ENCODE measurements at regions not wholly inside any gene's neighbourhood (a gene's known extent, or its start where the extent isn't known, plus 50 kb on each side); places are given as distances from the start of the nearest gene placed in this dataset.

DNA sequence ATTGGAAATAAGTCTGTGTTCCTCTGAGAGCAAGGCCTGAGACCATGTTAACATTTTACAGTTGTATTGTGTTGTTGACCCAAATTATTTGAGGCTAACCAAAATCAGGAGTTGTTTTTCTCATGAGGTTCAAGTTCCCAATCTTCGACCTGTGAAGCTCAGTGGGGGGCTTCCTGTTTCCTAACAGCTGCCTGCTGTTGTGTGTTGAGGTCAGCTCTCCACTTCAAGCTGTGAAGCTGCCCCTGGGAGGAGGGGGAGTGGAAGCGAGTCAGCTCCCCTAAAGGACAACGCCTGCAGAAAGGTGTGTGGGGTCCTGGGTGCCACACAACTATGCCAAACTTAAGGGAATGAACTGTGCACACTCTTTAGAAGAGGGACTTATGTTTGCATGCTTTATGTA is 295.5 kb downstream of the IRX1 start:
- H3K4me3 ChIP-seq (ENCODE audit: control insufficient read depth, low read depth, low read length): no peak overlapping the region
- DNase-seq (ENCODE audit: low read depth): no peak
- TF ChIP-seq, protein P1, sequence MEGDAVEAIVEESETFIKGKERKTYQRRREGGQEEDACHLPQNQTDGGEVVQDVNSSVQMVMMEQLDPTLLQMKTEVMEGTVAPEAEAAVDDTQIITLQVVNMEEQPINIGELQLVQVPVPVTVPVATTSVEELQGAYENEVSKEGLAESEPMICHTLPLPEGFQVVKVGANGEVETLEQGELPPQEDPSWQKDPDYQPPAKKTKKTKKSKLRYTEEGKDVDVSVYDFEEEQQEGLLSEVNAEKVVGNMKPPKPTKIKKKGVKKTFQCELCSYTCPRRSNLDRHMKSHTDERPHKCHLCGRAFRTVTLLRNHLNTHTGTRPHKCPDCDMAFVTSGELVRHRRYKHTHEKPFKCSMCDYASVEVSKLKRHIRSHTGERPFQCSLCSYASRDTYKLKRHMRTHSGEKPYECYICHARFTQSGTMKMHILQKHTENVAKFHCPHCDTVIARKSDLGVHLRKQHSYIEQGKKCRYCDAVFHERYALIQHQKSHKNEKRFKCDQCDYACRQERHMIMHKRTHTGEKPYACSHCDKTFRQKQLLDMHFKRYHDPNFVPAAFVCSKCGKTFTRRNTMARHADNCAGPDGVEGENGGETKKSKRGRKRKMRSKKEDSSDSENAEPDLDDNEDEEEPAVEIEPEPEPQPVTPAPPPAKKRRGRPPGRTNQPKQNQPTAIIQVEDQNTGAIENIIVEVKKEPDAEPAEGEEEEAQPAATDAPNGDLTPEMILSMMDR (conservative IDR thresholded peaks at IDR 0.05; ENCODE audit: control insufficient read depth, insufficient read depth, low read depth, low read length): no peak

DNA sequence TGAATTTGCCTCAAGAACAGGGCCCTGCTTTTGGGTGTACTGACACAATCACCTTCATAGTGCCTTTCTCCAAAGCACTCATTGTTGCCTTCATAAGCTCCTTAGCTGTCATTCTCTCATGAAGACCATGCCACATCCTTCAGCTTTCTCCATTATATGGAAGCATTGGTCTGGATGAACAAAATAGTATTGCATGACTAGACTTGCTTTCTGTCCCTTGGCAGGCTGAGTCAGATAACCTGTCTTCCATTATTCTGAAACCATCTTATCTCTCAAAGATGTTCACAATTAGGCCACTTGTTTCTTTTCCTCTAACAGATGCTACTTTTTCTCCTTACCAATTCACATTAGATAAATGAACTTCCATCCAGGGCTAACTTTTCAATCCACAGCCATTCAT is 297.9 kb downstream of the IRX1 start:
- H3K4me3 ChIP-seq (ENCODE audit: control insufficient read depth, low read depth, low read length): no peak overlapping the region
- no peak for DNase-seq (ENCODE audit: low read depth)
- TF ChIP-seq, protein P1 (conservative IDR thresholded peaks at IDR 0.05; ENCODE audit: control insufficient read depth, insufficient read depth, low read depth, low read length): no peak

DNA sequence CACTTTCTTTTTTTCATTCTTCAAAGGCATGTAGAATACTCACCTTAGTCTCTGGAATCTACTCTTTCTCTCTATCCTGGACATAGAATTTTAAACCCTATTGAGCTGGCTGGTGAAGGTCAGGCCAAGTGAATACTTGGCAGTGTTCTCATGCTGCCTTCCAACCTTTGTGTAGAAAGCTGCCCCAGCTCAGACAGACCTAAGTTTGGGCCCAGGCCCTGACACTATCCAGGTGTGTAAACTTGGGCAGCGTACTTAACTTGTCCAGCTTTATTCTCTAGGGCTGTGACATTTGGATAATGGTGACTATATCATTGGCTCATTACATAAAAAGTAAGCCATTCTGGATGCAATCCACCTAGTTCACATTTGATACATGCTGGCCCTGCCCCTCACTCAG is 298.3 kb downstream of the IRX1 start:
- no peak overlapping the region for H3K4me3 ChIP-seq (ENCODE audit: control insufficient read depth, low read depth, low read length)
- no peak for DNase-seq (ENCODE audit: low read depth)
- TF ChIP-seq, protein P1 (conservative IDR thresholded peaks at IDR 0.05; ENCODE audit: control insufficient read depth, insufficient read depth, low read depth, low read length): no peak

DNA sequence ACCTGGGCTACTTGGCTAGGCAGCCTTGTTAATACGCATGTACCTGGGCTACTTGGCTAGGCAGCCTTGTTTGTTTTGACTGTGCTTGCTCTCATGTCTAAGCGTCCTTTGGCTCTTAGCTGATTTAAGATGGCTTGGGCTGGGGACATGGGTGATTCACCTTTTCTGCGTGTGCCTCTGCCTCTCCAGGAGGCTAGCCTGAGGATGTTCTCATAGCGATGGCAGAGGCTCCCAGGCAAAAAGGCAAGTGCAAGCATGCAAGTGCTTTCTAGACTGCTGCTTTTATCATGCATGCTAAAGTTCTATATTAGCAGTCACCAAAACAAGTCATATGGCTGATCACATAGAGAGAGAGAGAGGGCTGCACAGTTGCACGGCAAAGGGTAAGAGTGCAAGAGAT is 300.5 kb downstream of the IRX1 start:
- no peak for DNase-seq (ENCODE audit: low read depth)
- TF ChIP-seq, protein P1 (conservative IDR thresholded peaks at IDR 0.05; ENCODE audit: control insufficient read depth, insufficient read depth, low read depth, low read length): no peak
- H3K4me3 ChIP-seq (ENCODE audit: control insufficient read depth, low read depth, low read length): no peak overlapping the region

DNA sequence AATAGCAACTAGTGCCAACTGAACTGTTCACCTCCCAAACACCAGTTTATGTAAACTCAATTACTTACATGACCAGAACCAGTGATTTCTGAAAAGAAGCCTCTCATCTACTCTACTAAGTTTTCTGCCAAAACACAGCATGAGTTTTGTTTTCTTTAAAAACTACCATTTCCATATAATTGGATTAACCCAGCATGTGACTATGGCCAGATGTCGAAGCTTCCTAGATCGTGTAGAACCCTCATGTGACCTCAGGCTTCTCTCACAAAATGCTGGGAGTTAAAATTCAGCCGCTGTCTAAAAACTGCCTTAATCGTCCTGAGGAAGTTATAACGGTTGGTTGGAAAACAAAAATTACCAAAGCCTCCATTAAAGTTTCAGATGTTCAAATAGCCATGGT is 303.5 kb downstream of the IRX1 start:
- H3K4me3 ChIP-seq (ENCODE audit: control insufficient read depth, low read depth, low read length): no peak overlapping the region
- TF ChIP-seq, protein P1 (conservative IDR thresholded peaks at IDR 0.05; ENCODE audit: control insufficient read depth, insufficient read depth, low read depth, low read length): no peak
- DNase-seq (ENCODE audit: low read depth): no peak

DNA sequence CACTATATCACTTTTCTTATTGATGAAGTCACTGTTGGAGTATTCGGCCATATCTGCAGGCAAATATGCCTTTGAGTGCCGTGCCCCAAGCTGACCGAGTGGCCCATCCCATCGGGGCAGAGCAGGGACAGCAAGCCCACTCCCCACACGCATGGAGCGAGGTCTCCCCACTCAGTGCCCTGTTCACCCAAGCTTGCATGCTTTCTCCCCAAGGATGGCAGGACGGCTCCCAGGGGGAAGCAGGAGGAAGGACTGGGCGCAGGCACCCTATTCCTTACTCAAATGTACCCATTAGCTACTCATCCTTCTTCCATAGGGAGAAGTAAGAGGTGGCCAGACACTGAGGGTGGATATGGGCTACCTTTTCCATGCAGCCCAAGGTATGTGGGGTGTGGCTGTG is 309.0 kb downstream of the IRX1 start:
- TF ChIP-seq, protein P1 (conservative IDR thresholded peaks at IDR 0.05; ENCODE audit: control insufficient read depth, insufficient read depth, low read depth, low read length): no peak
- DNase-seq (ENCODE audit: low read depth): no peak
- H3K4me3 ChIP-seq (ENCODE audit: control insufficient read depth, low read depth, low read length): no peak overlapping the region

DNA sequence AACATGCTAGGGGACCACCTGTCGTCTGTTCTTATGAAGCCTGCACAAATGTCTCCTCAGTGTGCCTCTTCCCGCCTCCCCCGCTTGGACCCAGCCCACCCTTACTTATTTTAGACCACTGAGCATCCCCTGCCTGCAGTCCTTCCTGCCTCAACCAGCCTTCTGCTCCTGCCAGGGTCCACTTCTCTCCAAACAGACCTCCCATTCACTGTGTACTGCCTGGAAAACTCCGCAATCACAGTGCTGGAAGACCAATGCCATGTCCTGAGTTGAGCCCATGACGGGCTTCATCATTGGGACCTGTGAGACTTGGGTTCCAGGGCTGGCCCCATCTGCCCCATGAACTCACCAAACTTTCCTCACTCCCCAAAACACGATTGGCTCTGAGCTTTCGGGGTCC is 309.4 kb downstream of the IRX1 start:
- TF ChIP-seq, protein P1 (conservative IDR thresholded peaks at IDR 0.05; ENCODE audit: control insufficient read depth, insufficient read depth, low read depth, low read length): no peak
- no peak for DNase-seq (ENCODE audit: low read depth)
- no peak overlapping the region for H3K4me3 ChIP-seq (ENCODE audit: control insufficient read depth, low read depth, low read length)
